ENCODE measurements at regions not wholly inside any gene's neighbourhood (a gene's known extent, or its start where the extent isn't known, plus 50 kb on each side); places are given as distances from the start of the nearest gene placed in this dataset.
"Not testable (repeated sequence)": the region's sequence is repeated elsewhere in the genome, so short reads cannot be mapped to it uniquely, and the experiment has no call there.

- H3K36me3 Mint-ChIP-seq (ENCODE audit: low read depth): no peaks in the 10 kb centered on the region
- no peaks in the 10 kb centered on the region for H3K4me1 Mint-ChIP-seq (ENCODE audit: low read depth)
- H3K4me3 Mint-ChIP-seq: no peak overlapping the region
- no peak overlapping the region for H3K27ac Mint-ChIP-seq
- peaks cover 6% of the 10 kb centered on the region for H3K27me3 Mint-ChIP-seq
- DNase-seq: no peak
- peaks cover 6% of the 10 kb centered on the region for H3K9me3 Mint-ChIP-seq
These were observed 62.2 kb downstream of the SPANXN3 start for GRCh38 chrX:143455046-143455445.

GRCh38 chrX:143437439-143437838 is 79.8 kb downstream of the SPANXN3 start:
- no peaks in the 10 kb centered on the region for H3K36me3 Mint-ChIP-seq (ENCODE audit: low read depth)
- no peaks in the 10 kb centered on the region for H3K4me1 Mint-ChIP-seq (ENCODE audit: low read depth)
- no peak overlapping the region for H3K4me3 Mint-ChIP-seq
- H3K27me3 Mint-ChIP-seq: peaks cover 9% of the 10 kb centered on the region
- H3K27ac Mint-ChIP-seq: no peak overlapping the region
- H3K9me3 Mint-ChIP-seq: peaks cover 3% of the 10 kb centered on the region
- no peak for DNase-seq

GRCh38 chrX:143435916-143436315 is 81.4 kb downstream of the SPANXN3 start:
- no peak for DNase-seq
- Mint-ChIP-seq H3K27ac (no peak overlapping the region), H3K36me3 (ENCODE audit: low read depth) (no peaks in the 10 kb centered on the region), H3K27me3 (peaks cover 6% of the 10 kb centered on the region), H3K4me3 (no peak overlapping the region), H3K4me1 (ENCODE audit: low read depth) (no peaks in the 10 kb centered on the region), H3K9me3 (no peaks in the 10 kb centered on the region)

- no peaks in the 10 kb centered on the region for H3K36me3 Mint-ChIP-seq (ENCODE audit: low read depth)
- no peaks in the 10 kb centered on the region for H3K9me3 Mint-ChIP-seq
- peaks cover 4% of the 10 kb centered on the region for H3K27me3 Mint-ChIP-seq
- DNase-seq: no peak
- H3K4me1 Mint-ChIP-seq (ENCODE audit: low read depth): no peaks in the 10 kb centered on the region
- H3K27ac Mint-ChIP-seq: no peak overlapping the region
- no peak overlapping the region for H3K4me3 Mint-ChIP-seq
These were observed 87.5 kb downstream of the SPANXN3 start for GRCh38 chrX:143429811-143430210.

- Mint-ChIP-seq H3K4me3 (no peak overlapping the region), H3K36me3 (ENCODE audit: low read depth) (no peaks in the 10 kb centered on the region), H3K4me1 (ENCODE audit: low read depth) (no peaks in the 10 kb centered on the region), H3K9me3 (no peaks in the 10 kb centered on the region), H3K27ac (no peak overlapping the region), H3K27me3 (peaks cover 4% of the 10 kb centered on the region)
- no peak for DNase-seq
These were observed 88.1 kb downstream of the SPANXN3 start for GRCh38 chrX:143429131-143429530.

- H3K4me3 Mint-ChIP-seq: no peak overlapping the region
- no peaks in the 10 kb centered on the region for H3K27me3 Mint-ChIP-seq
These were observed 116.1 kb downstream of the SPANXN3 start for GRCh38 chrX:143401160-143401559.

GRCh38 chrX:143378851-143379250 is 138.4 kb downstream of the SPANXN3 start:
- no peak overlapping the region for H3K4me3 Mint-ChIP-seq
- no peaks in the 10 kb centered on the region for H3K36me3 Mint-ChIP-seq (ENCODE audit: low read depth)
- no peaks in the 10 kb centered on the region for H3K4me1 Mint-ChIP-seq (ENCODE audit: low read depth)
- no peak for DNase-seq
- no peaks in the 10 kb centered on the region for H3K27me3 Mint-ChIP-seq
- H3K9me3 Mint-ChIP-seq: peaks cover 9% of the 10 kb centered on the region
- H3K27ac Mint-ChIP-seq: no peak overlapping the region

More at GRCh38 chrX:143401160-143401559, 116.1 kb downstream of the SPANXN3 start:
- Mint-ChIP-seq H3K9me3 (no peaks in the 10 kb centered on the region), H3K4me1 (ENCODE audit: low read depth) (no peaks in the 10 kb centered on the region), H3K27ac (no peak overlapping the region), H3K36me3 (ENCODE audit: low read depth) (no peaks in the 10 kb centered on the region)
- no peak for DNase-seq

GRCh38 chrX:143363419-143363818 is 153.9 kb downstream of the SPANXN3 start:
- no peaks in the 10 kb centered on the region for H3K4me1 Mint-ChIP-seq (ENCODE audit: low read depth)
- no peak for DNase-seq
- no peaks in the 10 kb centered on the region for H3K9me3 Mint-ChIP-seq
- no peaks in the 10 kb centered on the region for H3K36me3 Mint-ChIP-seq (ENCODE audit: low read depth)
- peaks cover 10% of the 10 kb centered on the region for H3K27me3 Mint-ChIP-seq
- H3K4me3 Mint-ChIP-seq: no peak overlapping the region
- no peak overlapping the region for H3K27ac Mint-ChIP-seq

GRCh38 chrX:143340190-143340589 is 177.1 kb downstream of the SPANXN3 start:
- Mint-ChIP-seq H3K9me3 (peaks cover 3% of the 10 kb centered on the region), H3K27ac (no peak overlapping the region), H3K36me3 (ENCODE audit: low read depth) (no peaks in the 10 kb centered on the region), H3K4me1 (ENCODE audit: low read depth) (no peaks in the 10 kb centered on the region), H3K4me3 (no peak overlapping the region), H3K27me3 (peaks cover 3% of the 10 kb centered on the region)
- DNase-seq: no peak

GRCh38 chrX:143336261-143336660 is 181.0 kb downstream of the SPANXN3 start:
- Mint-ChIP-seq H3K9me3 (peaks cover 3% of the 10 kb centered on the region), H3K27me3 (peaks cover 7% of the 10 kb centered on the region), H3K36me3 (ENCODE audit: low read depth) (no peaks in the 10 kb centered on the region), H3K27ac (no peak overlapping the region), H3K4me3 (no peak overlapping the region), H3K4me1 (ENCODE audit: low read depth) (no peaks in the 10 kb centered on the region)
- DNase-seq: no peak

GRCh38 chrX:143319526-143319925 is 197.7 kb downstream of the SPANXN3 start:
- DNase-seq: no peak
- no peak overlapping the region for H3K4me3 Mint-ChIP-seq
- peaks cover 15% of the 10 kb centered on the region for H3K27me3 Mint-ChIP-seq
- peaks cover under 1% of the 10 kb centered on the region for H3K9me3 Mint-ChIP-seq
- no peaks in the 10 kb centered on the region for H3K36me3 Mint-ChIP-seq (ENCODE audit: low read depth)
- H3K27ac Mint-ChIP-seq: no peak overlapping the region
- H3K4me1 Mint-ChIP-seq (ENCODE audit: low read depth): no peaks in the 10 kb centered on the region

GRCh38 chrX:143318857-143319256 is 198.4 kb downstream of the SPANXN3 start:
- peaks cover 15% of the 10 kb centered on the region for H3K27me3 Mint-ChIP-seq
- H3K27ac Mint-ChIP-seq: peak overlapping the region; percentile 40
- not testable (repeated sequence) for H3K9me3 Mint-ChIP-seq; H3K4me3 Mint-ChIP-seq; DNase-seq; H3K36me3 Mint-ChIP-seq (ENCODE audit: low read depth); H3K4me1 Mint-ChIP-seq (ENCODE audit: low read depth)

GRCh38 chrX:143306991-143307937 is 210.0 kb downstream of the SPANXN3 start:
- H3K9me3 Mint-ChIP-seq: no peaks in the 10 kb centered on the region
- H3K27ac Mint-ChIP-seq: no peak overlapping the region
- peaks cover 7% of the 10 kb centered on the region for H3K27me3 Mint-ChIP-seq
- DNase-seq: no peak
- H3K4me1 Mint-ChIP-seq (ENCODE audit: low read depth): no peaks in the 10 kb centered on the region
- no peaks in the 10 kb centered on the region for H3K36me3 Mint-ChIP-seq (ENCODE audit: low read depth)
- H3K4me3 Mint-ChIP-seq: no peak overlapping the region

- Mint-ChIP-seq H3K4me3 (no peak overlapping the region), H3K36me3 (ENCODE audit: low read depth) (no peaks in the 10 kb centered on the region), H3K9me3 (peaks cover 3% of the 10 kb centered on the region), H3K27me3 (peaks cover 5% of the 10 kb centered on the region), H3K4me1 (ENCODE audit: low read depth) (no peaks in the 10 kb centered on the region), H3K27ac (no peak overlapping the region)
- DNase-seq: no peak
These were observed 212.8 kb downstream of the SPANXN3 start for GRCh38 chrX:143304518-143304917.

- no peak overlapping the region for H3K4me3 Mint-ChIP-seq
- peaks cover 5% of the 10 kb centered on the region for H3K27me3 Mint-ChIP-seq
- no peaks in the 10 kb centered on the region for H3K4me1 Mint-ChIP-seq (ENCODE audit: low read depth)
- peaks cover 3% of the 10 kb centered on the region for H3K9me3 Mint-ChIP-seq
- no peaks in the 10 kb centered on the region for H3K36me3 Mint-ChIP-seq (ENCODE audit: low read depth)
- DNase-seq: no peak
- no peak overlapping the region for H3K27ac Mint-ChIP-seq
These were observed 213.2 kb downstream of the SPANXN3 start for GRCh38 chrX:143304025-143304424.
